Pulmonary artery endothelial cell (primary cell): ENCODE measurements at regions not wholly inside any gene's neighbourhood (a gene's known extent, or its start where the extent isn't known, plus 50 kb on each side); places are given as distances from the start of the nearest gene placed in this dataset.

Experiments used
- DNase-seq: peaks from one replicate; pipeline ENCODE4 v3.0.0-alpha.2; 2011; ENCODE audit warnings: low read depth, low spot score

GRCh38 chr11:114758627-114759026 lies 80.3 kb downstream of the NXPE2 start:
- DNase-seq, result no peak

GRCh38 chr11:114762408-114762807 lies 84.1 kb downstream of the NXPE2 start:
- DNase-seq, result no peak

GRCh38 chr11:114764563-114764962 lies 86.2 kb downstream of the NXPE2 start:
- DNase-seq, result no peak

GRCh38 chr11:114771172-114771571 lies 92.8 kb downstream of the NXPE2 start:
- DNase-seq, result no peak

GRCh38 chr11:114773541-114774338 lies 95.4 kb downstream of the NXPE2 start:
- DNase-seq, result no peak

- DNase-seq, result no peak
These were observed 96.5 kb downstream of the NXPE2 start for GRCh38 chr11:114774599-114775361.

GRCh38 chr11:114775875-114776621 lies 97.7 kb downstream of the NXPE2 start:
- DNase-seq, result no peak

GRCh38 chr11:114776956-114777355 lies 98.6 kb downstream of the NXPE2 start:
- DNase-seq, result no peak

- DNase-seq, result no peak
These were observed 100.9 kb downstream of the NXPE2 start for GRCh38 chr11:114779189-114779588.

- no peak for DNase-seq
These were observed 104.5 kb downstream of the NXPE2 start for GRCh38 chr11:114782650-114783310.

GRCh38 chr11:114783805-114784204 lies 105.5 kb downstream of the NXPE2 start:
- no peak for DNase-seq

GRCh38 chr11:114784216-114784615 lies 105.9 kb downstream of the NXPE2 start:
- no peak for DNase-seq

GRCh38 chr11:114784891-114785290 lies 106.6 kb downstream of the NXPE2 start:
- DNase-seq, result no peak

GRCh38 chr11:114785820-114786219 lies 107.5 kb downstream of the NXPE2 start:
- no peak for DNase-seq

GRCh38 chr11:114787126-114787525 lies 108.8 kb downstream of the NXPE2 start:
- DNase-seq, result no peak

GRCh38 chr11:114790910-114791309 lies 112.6 kb downstream of the NXPE2 start:
- no peak for DNase-seq

GRCh38 chr11:114794048-114794684 lies 115.8 kb downstream of the NXPE2 start:
- no peak for DNase-seq

GRCh38 chr11:114796954-114797721 lies 118.8 kb downstream of the NXPE2 start:
- DNase-seq, result peak; percentile 15

- DNase-seq, result no peak
These were observed 121.1 kb downstream of the NXPE2 start for GRCh38 chr11:114799476-114799875.

- no peak for DNase-seq
These were observed 123.4 kb downstream of the NXPE2 start for GRCh38 chr11:114801773-114802172.
